ENCODE measurements at regions not wholly inside any gene's neighbourhood (a gene's known extent, or its start where the extent isn't known, plus 50 kb on each side); places are given as distances from the start of the nearest gene placed in this dataset.

DNA sequence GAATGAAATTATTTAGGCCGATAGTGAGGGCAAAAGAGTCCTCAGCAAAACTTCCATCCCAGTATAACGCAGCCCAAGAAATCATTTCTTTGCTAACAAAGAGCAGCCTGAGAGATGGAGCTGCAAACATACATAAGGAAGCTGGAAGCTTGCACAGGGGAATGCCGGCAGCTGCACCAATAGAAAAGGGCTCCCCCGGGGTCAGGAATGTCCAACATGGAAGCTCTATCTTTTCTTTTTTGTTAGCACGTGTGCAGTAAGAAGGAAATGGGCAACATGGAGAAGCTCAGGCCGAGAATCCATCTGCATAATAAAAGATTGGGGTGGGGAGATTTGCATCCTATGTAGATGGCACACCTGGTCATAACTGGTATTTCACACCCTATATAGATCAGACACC lies 1363.5 kb upstream of the PCDH20 start:
- Histone ChIP-seq H3F3A (replicated peaks; ENCODE audit: low read depth) (no peaks in the 10 kb centered on the region), H3K4me2 (no peak overlapping the region), H3K4me1 (ENCODE audit: insufficient read depth) (peaks cover 9% of the 10 kb centered on the region; the same call in 1 of the 2 replicates), H4K20me1 (replicated peaks; ENCODE audit: insufficient read depth) (no peaks in the 10 kb centered on the region), H2AFZ (no peak overlapping the region), H3K36me3 (ENCODE audit: insufficient read depth) (no peaks in the 10 kb centered on the region), H3K27ac (ENCODE audit: low read depth) (no peak overlapping the region), H3K4me3 (no peak overlapping the region), H3K27me3 (ENCODE audit: insufficient read depth) (no peaks in the 10 kb centered on the region), H3K9me2 (ENCODE audit: insufficient read depth) (no peaks in the 10 kb centered on the region), H3K79me2 (replicated peaks; ENCODE audit: insufficient read depth) (no peaks in the 10 kb centered on the region)
- Mint-ChIP-seq H3K27me3 (ENCODE audit: insufficient read depth, low read depth, poor library complexity) (no peaks in the 10 kb centered on the region), H3K27ac (peak overlapping the region; percentile 72), H3K4me1 (no peaks in the 10 kb centered on the region), H3K9me3 (no peaks in the 10 kb centered on the region), H3K4me3 (no peak overlapping the region), H3K36me3 (ENCODE audit: low read depth) (no peaks in the 10 kb centered on the region)
- ATAC-seq (no peak), DNase-seq (ENCODE audit: low spot score) (peak; percentile 49)
- no peak for TF ChIP-seq JUNB (IDR thresholded peaks at IDR 0.05; ENCODE audit: unreplicated experiment)
- TF ChIP-seq, protein P1, sequence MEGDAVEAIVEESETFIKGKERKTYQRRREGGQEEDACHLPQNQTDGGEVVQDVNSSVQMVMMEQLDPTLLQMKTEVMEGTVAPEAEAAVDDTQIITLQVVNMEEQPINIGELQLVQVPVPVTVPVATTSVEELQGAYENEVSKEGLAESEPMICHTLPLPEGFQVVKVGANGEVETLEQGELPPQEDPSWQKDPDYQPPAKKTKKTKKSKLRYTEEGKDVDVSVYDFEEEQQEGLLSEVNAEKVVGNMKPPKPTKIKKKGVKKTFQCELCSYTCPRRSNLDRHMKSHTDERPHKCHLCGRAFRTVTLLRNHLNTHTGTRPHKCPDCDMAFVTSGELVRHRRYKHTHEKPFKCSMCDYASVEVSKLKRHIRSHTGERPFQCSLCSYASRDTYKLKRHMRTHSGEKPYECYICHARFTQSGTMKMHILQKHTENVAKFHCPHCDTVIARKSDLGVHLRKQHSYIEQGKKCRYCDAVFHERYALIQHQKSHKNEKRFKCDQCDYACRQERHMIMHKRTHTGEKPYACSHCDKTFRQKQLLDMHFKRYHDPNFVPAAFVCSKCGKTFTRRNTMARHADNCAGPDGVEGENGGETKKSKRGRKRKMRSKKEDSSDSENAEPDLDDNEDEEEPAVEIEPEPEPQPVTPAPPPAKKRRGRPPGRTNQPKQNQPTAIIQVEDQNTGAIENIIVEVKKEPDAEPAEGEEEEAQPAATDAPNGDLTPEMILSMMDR (conservative IDR thresholded peaks at IDR 0.05; ENCODE audit: low read depth in 2 of 2), result no peak
- TF ChIP-seq, protein P2, sequence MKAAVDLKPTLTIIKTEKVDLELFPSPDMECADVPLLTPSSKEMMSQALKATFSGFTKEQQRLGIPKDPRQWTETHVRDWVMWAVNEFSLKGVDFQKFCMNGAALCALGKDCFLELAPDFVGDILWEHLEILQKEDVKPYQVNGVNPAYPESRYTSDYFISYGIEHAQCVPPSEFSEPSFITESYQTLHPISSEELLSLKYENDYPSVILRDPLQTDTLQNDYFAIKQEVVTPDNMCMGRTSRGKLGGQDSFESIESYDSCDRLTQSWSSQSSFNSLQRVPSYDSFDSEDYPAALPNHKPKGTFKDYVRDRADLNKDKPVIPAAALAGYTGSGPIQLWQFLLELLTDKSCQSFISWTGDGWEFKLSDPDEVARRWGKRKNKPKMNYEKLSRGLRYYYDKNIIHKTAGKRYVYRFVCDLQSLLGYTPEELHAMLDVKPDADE (IDR thresholded peaks at IDR 0.05), result no peak
- TF ChIP-seq NANOG (IDR thresholded peaks at IDR 0.05; ENCODE audit: borderline replicate concordance), result no peak
- TF ChIP-seq, protein P3, sequence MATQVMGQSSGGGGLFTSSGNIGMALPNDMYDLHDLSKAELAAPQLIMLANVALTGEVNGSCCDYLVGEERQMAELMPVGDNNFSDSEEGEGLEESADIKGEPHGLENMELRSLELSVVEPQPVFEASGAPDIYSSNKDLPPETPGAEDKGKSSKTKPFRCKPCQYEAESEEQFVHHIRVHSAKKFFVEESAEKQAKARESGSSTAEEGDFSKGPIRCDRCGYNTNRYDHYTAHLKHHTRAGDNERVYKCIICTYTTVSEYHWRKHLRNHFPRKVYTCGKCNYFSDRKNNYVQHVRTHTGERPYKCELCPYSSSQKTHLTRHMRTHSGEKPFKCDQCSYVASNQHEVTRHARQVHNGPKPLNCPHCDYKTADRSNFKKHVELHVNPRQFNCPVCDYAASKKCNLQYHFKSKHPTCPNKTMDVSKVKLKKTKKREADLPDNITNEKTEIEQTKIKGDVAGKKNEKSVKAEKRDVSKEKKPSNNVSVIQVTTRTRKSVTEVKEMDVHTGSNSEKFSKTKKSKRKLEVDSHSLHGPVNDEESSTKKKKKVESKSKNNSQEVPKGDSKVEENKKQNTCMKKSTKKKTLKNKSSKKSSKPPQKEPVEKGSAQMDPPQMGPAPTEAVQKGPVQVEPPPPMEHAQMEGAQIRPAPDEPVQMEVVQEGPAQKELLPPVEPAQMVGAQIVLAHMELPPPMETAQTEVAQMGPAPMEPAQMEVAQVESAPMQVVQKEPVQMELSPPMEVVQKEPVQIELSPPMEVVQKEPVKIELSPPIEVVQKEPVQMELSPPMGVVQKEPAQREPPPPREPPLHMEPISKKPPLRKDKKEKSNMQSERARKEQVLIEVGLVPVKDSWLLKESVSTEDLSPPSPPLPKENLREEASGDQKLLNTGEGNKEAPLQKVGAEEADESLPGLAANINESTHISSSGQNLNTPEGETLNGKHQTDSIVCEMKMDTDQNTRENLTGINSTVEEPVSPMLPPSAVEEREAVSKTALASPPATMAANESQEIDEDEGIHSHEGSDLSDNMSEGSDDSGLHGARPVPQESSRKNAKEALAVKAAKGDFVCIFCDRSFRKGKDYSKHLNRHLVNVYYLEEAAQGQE (IDR thresholded peaks at IDR 0.05; ENCODE audit: unreplicated experiment), result no peak
- TF ChIP-seq, protein P4, sequence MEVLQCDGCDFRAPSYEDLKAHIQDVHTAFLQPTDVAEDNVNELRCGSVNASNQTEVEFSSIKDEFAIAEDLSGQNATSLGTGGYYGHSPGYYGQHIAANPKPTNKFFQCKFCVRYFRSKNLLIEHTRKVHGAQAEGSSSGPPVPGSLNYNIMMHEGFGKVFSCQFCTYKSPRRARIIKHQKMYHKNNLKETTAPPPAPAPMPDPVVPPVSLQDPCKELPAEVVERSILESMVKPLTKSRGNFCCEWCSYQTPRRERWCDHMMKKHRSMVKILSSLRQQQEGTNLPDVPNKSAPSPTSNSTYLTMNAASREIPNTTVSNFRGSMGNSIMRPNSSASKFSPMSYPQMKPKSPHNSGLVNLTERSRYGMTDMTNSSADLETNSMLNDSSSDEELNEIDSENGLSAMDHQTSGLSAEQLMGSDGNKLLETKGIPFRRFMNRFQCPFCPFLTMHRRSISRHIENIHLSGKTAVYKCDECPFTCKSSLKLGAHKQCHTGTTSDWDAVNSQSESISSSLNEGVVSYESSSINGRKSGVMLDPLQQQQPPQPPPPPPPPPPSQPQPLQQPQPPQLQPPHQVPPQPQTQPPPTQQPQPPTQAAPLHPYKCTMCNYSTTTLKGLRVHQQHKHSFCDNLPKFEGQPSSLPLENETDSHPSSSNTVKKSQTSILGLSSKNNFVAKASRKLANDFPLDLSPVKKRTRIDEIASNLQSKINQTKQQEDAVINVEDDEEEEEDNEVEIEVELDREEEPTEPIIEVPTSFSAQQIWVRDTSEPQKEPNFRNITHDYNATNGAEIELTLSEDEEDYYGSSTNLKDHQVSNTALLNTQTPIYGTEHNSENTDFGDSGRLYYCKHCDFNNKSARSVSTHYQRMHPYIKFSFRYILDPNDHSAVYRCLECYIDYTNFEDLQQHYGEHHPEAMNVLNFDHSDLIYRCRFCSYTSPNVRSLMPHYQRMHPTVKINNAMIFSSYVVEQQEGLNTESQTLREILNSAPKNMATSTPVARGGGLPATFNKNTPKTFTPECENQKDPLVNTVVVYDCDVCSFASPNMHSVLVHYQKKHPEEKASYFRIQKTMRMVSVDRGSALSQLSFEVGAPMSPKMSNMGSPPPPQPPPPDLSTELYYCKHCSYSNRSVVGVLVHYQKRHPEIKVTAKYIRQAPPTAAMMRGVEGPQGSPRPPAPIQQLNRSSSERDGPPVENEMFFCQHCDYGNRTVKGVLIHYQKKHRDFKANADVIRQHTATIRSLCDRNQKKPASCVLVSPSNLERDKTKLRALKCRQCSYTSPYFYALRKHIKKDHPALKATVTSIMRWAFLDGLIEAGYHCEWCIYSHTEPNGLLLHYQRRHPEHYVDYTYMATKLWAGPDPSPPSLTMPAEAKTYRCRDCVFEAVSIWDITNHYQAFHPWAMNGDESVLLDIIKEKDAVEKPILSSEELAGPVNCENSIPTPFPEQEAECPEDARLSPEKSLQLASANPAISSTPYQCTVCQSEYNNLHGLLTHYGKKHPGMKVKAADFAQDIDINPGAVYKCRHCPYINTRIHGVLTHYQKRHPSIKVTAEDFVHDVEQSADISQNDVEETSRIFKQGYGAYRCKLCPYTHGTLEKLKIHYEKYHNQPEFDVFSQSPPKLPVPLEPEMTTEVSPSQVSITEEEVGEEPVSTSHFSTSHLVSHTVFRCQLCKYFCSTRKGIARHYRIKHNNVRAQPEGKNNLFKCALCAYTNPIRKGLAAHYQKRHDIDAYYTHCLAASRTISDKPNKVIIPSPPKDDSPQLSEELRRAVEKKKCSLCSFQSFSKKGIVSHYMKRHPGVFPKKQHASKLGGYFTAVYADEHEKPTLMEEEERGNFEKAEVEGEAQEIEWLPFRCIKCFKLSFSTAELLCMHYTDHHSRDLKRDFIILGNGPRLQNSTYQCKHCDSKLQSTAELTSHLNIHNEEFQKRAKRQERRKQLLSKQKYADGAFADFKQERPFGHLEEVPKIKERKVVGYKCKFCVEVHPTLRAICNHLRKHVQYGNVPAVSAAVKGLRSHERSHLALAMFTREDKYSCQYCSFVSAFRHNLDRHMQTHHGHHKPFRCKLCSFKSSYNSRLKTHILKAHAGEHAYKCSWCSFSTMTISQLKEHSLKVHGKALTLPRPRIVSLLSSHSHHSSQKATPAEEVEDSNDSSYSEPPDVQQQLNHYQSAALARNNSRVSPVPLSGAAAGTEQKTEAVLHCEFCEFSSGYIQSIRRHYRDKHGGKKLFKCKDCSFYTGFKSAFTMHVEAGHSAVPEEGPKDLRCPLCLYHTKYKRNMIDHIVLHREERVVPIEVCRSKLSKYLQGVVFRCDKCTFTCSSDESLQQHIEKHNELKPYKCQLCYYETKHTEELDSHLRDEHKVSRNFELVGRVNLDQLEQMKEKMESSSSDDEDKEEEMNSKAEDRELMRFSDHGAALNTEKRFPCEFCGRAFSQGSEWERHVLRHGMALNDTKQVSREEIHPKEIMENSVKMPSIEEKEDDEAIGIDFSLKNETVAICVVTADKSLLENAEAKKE (CRISPR knock-in tag; IDR thresholded peaks at IDR 0.05), result no peak
- TF ChIP-seq ZNF114 (CRISPR knock-in tag; IDR thresholded peaks at IDR 0.05), result no peak
- TF ChIP-seq STAT1 (IDR thresholded peaks at IDR 0.05; ENCODE audit: unreplicated experiment), result no peak
- TF ChIP-seq EZH2 (IDR thresholded peaks at IDR 0.05; ENCODE audit: low read depth, unreplicated experiment), result no peak
- TF ChIP-seq POLR2AphosphoS5 (IDR thresholded peaks at IDR 0.05; ENCODE audit: low read depth), result no peak
- no peak for TF ChIP-seq EZH2phosphoT487 (IDR thresholded peaks at IDR 0.05; ENCODE audit: unreplicated experiment)
- TF ChIP-seq ZNF331 (CRISPR knock-in tag; IDR thresholded peaks at IDR 0.05; ENCODE audit: low read depth), result no peak
- no peak for TF ChIP-seq CREB1 (CRISPR knock-in tag; IDR thresholded peaks at IDR 0.05; ENCODE audit: low read depth)

Data from GM23338 (cell line).